ENCODE measurements at regions not wholly inside any gene's neighbourhood (a gene's known extent, or its start where the extent isn't known, plus 50 kb on each side); places are given as distances from the start of the nearest gene placed in this dataset.

DNA sequence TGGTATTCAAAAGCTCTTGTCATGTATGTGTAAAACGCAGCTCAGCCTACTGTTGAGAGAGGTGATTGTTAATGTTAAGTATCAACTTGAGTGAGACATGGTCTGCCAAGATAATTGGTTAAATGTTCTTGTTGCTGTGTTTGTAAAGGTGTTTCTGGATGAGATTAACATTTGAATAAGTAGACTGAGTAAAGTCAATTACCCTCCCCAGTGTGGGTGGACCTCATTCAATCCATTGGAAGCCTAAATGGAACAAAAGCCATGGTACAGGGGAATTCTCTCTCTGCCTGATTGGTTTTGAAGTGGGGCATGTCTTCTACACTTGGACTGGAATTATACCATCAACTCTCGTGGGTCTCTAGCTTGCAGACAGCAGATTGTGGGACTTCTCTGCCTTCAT is 63.8 kb upstream of the RERGL start:
- TF ChIP-seq, protein P1, sequence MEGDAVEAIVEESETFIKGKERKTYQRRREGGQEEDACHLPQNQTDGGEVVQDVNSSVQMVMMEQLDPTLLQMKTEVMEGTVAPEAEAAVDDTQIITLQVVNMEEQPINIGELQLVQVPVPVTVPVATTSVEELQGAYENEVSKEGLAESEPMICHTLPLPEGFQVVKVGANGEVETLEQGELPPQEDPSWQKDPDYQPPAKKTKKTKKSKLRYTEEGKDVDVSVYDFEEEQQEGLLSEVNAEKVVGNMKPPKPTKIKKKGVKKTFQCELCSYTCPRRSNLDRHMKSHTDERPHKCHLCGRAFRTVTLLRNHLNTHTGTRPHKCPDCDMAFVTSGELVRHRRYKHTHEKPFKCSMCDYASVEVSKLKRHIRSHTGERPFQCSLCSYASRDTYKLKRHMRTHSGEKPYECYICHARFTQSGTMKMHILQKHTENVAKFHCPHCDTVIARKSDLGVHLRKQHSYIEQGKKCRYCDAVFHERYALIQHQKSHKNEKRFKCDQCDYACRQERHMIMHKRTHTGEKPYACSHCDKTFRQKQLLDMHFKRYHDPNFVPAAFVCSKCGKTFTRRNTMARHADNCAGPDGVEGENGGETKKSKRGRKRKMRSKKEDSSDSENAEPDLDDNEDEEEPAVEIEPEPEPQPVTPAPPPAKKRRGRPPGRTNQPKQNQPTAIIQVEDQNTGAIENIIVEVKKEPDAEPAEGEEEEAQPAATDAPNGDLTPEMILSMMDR (IDR thresholded peaks at IDR 0.05) = no peak
- H3K9me3 ChIP-seq = peaks cover 0 to 4% of the 10 kb centered on the region in 2 donors
- intact Hi-C loops (cut with DNase I) = no loop called here
- DNase-seq (ENCODE audit: low spot score in 2 of 2) = no peak
- no peaks in the 10 kb centered on the region for H3K36me3 ChIP-seq
- no peaks in the 10 kb centered on the region for H3K4me1 ChIP-seq
- no peaks in the 10 kb centered on the region for H3K27me3 ChIP-seq
- no peak overlapping the region for H3K27ac ChIP-seq
- H3K4me3 ChIP-seq = no peak overlapping the region

DNA sequence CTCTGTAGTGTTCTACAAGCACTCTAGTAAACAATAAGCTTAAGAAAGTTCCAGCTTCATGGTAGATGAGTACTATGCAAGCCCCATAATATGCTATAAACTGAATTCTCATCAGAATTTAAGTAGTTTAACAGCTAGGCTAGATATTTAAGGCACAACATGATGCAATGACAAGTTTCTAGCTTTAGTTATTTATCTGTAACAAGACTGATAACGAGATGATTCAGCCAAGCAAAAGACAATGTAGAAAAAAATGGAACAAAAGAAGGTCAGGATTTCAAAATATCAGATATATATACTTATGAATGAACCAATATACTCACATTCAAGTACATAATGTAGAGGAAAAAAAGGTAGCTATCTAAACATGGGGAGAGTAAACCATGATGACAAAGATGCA is 61.0 kb upstream of the RERGL start:
- no peak for DNase-seq (ENCODE audit: low spot score in 2 of 2)
- no peaks in the 10 kb centered on the region for H3K4me1 ChIP-seq
- no peak overlapping the region for H3K4me3 ChIP-seq
- intact Hi-C loops (cut with DNase I) = no loop called here
- no peak overlapping the region for H3K27ac ChIP-seq
- no peaks in the 10 kb centered on the region for H3K27me3 ChIP-seq
- H3K9me3 ChIP-seq = peaks cover 0 to 4% of the 10 kb centered on the region in 2 donors
- no peaks in the 10 kb centered on the region for H3K36me3 ChIP-seq
- TF ChIP-seq, protein P1 (IDR thresholded peaks at IDR 0.05) = no peak

DNA sequence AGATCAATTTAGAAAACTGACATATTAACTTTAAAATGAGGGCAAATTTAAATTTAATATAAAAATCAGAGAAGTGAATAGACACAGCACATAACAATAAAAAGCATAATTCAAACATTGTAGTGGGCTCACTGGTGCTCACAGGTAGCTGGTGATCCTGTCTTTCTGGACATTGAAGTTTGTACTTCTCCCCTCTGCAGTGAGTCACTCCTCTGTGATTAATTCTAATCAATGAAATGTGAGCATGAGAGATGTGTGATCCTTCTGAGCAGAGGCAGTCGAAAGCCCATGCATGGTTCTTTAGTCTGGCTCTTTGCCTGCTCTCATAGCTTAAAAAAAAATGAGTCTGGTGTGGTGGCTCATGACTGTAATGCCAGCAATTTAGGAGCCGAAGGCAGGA is 59.0 kb upstream of the RERGL start:
- Histone ChIP-seq H3K36me3 (no peaks in the 10 kb centered on the region), H3K27ac (no peak overlapping the region), H3K9me3 (no peaks in the 10 kb centered on the region), H3K4me3 (no peak overlapping the region), H3K4me1 (no peaks in the 10 kb centered on the region), H3K27me3 (no peaks in the 10 kb centered on the region)
- TF ChIP-seq, protein P1 (IDR thresholded peaks at IDR 0.05) = no peak
- no peak for DNase-seq (ENCODE audit: low spot score in 2 of 2)
- intact Hi-C loops (cut with DNase I) = no loop called here

DNA sequence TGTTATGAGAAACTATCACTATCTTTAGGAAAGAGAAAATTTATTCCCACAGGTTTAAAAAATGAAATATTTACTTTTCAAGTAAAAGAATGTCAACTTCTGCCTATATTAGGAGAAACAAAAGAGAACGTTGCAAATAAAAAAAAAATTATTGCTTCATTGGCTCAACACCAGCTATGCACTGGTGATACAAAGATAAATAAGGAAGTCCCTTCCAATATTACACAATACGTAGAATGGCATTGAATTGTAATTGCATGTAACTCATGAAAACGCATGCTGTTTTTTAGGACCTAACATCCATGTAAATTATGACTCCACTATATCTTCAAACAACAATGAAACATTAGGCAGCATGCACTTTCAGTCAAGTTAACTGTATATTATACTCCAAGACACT is 56.4 kb upstream of the RERGL start:
- H3K27me3 ChIP-seq = no peaks in the 10 kb centered on the region
- DNase-seq (ENCODE audit: low spot score in 2 of 2) = no peak
- intact Hi-C loops (cut with DNase I) = no loop called here
- no peaks in the 10 kb centered on the region for H3K36me3 ChIP-seq
- TF ChIP-seq, protein P1 (IDR thresholded peaks at IDR 0.05) = no peak
- H3K27ac ChIP-seq = no peak overlapping the region
- no peaks in the 10 kb centered on the region for H3K9me3 ChIP-seq
- no peak overlapping the region for H3K4me3 ChIP-seq
- H3K4me1 ChIP-seq = peaks cover 0 to 2% of the 10 kb centered on the region in 2 donors

DNA sequence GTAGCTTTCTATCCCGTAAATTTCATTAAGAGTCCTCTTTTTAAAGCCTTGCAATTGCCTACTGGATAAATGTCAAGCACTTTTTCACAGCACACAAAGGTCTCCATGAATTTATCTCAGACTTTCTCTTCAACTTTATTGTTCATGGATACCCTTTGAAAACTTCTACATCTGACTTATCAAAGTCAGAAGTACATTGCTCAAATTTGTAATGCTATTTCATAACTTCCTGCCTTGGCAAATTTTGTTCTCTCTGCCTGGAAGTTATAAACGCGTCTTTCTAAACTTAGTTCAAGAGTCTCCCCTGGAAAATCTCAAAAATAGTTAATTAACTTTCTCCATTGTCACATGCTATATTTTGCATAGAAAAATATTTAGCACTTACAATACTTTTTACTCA is 55.9 kb upstream of the RERGL start:
- Histone ChIP-seq H3K4me1 (peaks cover 0 to 2% of the 10 kb centered on the region in 2 donors), H3K27me3 (no peaks in the 10 kb centered on the region), H3K9me3 (no peaks in the 10 kb centered on the region), H3K27ac (no peak overlapping the region), H3K36me3 (no peaks in the 10 kb centered on the region), H3K4me3 (no peak overlapping the region)
- intact Hi-C loops (cut with DNase I) = no loop called here
- TF ChIP-seq, protein P1 (IDR thresholded peaks at IDR 0.05) = no peak
- no peak for DNase-seq (ENCODE audit: low spot score in 2 of 2)
